ENCODE measurements at regions not wholly inside any gene's neighbourhood (a gene's known extent, or its start where the extent isn't known, plus 50 kb on each side); places are given as distances from the start of the nearest gene placed in this dataset.

DNA sequence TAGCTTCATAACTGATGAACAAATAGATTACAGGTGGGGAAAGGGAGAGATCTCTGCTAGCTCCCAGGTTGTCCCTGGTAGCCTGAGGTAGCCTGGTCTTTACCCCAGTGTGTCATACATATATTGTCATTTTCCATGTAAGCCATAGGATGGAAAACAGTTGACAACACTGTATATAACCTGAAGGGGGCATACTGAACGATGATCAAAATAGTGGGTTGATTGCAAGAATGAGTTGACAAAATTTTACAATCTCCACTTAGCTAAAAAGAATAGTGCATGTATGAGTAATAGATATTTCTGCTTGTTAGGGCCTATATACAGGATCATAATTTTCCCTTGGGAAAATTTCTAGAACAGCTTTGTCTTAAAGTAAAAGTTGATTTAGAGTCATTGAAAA is 304.1 kb upstream of the HAND2 start:
- Histone ChIP-seq H3K4me1 (no peaks in the 10 kb centered on the region), H3K36me3 (no peaks in the 10 kb centered on the region), H3K9me3 (no peaks in the 10 kb centered on the region), H3K4me3 (no peak overlapping the region), H3K27me3 (no peaks in the 10 kb centered on the region), H3K27ac (no peak overlapping the region)
- intact Hi-C loops (cut with DNase I), result no loop called here
- DNase-seq (no peak), ATAC-seq (no peak)
- TF ChIP-seq, protein P1, sequence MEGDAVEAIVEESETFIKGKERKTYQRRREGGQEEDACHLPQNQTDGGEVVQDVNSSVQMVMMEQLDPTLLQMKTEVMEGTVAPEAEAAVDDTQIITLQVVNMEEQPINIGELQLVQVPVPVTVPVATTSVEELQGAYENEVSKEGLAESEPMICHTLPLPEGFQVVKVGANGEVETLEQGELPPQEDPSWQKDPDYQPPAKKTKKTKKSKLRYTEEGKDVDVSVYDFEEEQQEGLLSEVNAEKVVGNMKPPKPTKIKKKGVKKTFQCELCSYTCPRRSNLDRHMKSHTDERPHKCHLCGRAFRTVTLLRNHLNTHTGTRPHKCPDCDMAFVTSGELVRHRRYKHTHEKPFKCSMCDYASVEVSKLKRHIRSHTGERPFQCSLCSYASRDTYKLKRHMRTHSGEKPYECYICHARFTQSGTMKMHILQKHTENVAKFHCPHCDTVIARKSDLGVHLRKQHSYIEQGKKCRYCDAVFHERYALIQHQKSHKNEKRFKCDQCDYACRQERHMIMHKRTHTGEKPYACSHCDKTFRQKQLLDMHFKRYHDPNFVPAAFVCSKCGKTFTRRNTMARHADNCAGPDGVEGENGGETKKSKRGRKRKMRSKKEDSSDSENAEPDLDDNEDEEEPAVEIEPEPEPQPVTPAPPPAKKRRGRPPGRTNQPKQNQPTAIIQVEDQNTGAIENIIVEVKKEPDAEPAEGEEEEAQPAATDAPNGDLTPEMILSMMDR (IDR thresholded peaks at IDR 0.05), result no peak

DNA sequence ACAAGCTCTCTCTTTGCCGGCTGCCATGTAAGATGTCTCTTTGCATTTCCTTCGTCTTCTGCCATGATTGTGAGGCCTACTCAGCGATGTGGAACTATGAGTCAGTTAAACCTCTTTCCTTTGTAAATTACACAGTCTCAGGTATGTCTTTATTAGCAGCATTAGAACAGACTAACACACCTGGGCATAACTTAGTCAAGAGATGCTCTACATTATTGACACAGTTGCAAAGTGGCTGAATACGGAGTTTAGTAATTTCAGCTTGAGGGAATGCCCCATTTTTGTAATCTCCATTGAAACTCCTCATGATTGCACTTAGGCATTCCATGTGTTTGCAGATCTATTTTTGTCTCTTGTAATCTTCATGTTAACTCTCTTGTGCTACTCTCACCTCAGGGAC is 299.5 kb upstream of the HAND2 start:
- H3K27me3 ChIP-seq, result no peaks in the 10 kb centered on the region
- no peaks in the 10 kb centered on the region for H3K36me3 ChIP-seq
- no peak overlapping the region for H3K27ac ChIP-seq
- no peaks in the 10 kb centered on the region for H3K9me3 ChIP-seq
- H3K4me1 ChIP-seq, result no peaks in the 10 kb centered on the region
- ATAC-seq (peak; percentile 97), DNase-seq (peak in 1 of 4 donors; percentile 5)
- TF ChIP-seq, protein P1 (IDR thresholded peaks at IDR 0.05), result no peak
- no peak overlapping the region for H3K4me3 ChIP-seq
- intact Hi-C loops (cut with DNase I), result no loop called here

DNA sequence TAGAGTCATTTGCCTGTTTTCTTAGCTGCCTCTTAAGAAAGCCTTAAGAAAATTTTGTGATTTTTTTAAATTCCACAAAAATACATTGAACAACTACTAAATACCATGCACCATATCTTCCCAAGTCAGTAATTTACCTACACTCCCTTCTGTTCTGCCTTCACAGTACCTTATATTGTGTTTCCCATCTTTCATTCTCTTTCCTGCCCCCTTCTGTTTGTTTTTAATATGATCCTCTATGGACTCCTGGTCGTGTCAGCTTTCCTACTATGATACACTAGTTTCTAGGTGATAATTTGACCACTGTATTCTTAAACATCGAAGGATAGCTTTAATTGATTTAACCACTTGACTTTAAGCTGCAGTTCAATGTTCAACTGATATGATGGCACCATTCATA is 297.7 kb upstream of the HAND2 start:
- TF ChIP-seq, protein P1 (IDR thresholded peaks at IDR 0.05), result no peak
- DNase-seq (no peak), ATAC-seq (no peak)
- no peaks in the 10 kb centered on the region for H3K9me3 ChIP-seq
- intact Hi-C loops (cut with DNase I), result no loop called here
- no peak overlapping the region for H3K27ac ChIP-seq
- no peaks in the 10 kb centered on the region for H3K36me3 ChIP-seq
- no peaks in the 10 kb centered on the region for H3K27me3 ChIP-seq
- no peaks in the 10 kb centered on the region for H3K4me1 ChIP-seq
- H3K4me3 ChIP-seq, result no peak overlapping the region

DNA sequence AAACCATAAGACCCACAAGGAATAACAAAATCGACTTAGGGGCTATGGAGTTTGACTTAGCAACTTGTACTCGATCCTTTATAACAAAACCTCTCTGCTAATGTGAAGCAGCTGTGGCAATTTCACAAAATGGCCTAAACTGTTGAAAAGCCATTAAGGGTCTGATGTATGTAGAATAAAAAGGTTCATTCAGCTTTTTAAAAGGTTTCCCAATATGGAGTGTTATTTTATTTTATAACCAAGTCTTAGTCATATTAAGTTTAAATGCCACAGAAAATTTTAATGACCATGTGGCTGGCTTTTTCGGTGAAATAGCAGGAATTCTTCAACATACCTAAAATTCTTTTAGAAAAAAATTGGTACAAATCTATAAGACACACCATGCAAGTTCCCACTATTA is 291.8 kb upstream of the HAND2 start:
- ATAC-seq (no peak), DNase-seq (no peak)
- no peak overlapping the region for H3K4me3 ChIP-seq
- no peaks in the 10 kb centered on the region for H3K27me3 ChIP-seq
- no peaks in the 10 kb centered on the region for H3K4me1 ChIP-seq
- no peaks in the 10 kb centered on the region for H3K36me3 ChIP-seq
- no peak overlapping the region for H3K27ac ChIP-seq
- TF ChIP-seq, protein P1 (IDR thresholded peaks at IDR 0.05), result no peak
- H3K9me3 ChIP-seq, result no peaks in the 10 kb centered on the region
- intact Hi-C loops (cut with DNase I), result no loop called here

DNA sequence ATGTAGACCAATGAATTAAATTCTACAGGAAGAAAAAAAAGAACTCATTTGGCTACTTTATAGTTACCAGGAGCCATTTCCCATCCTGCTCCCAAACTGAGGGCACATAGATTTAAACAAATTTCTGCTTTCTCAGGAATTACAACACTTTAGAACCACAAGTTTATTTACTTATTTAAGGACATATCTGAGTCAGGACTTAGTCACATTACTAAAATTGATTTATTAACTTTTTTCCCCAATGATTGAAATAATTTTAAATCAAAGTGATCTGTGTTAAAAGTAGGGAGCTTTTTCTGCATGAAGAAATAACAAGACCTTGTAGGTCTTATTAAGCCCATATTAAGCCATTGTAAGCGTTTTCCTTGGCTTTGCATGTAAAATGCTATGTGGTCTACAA is 291.0 kb upstream of the HAND2 start:
- H3K27ac ChIP-seq, result no peak overlapping the region
- H3K4me1 ChIP-seq, result no peaks in the 10 kb centered on the region
- H3K36me3 ChIP-seq, result no peaks in the 10 kb centered on the region
- no peak overlapping the region for H3K4me3 ChIP-seq
- intact Hi-C loops (cut with DNase I), result no loop called here
- TF ChIP-seq, protein P1 (IDR thresholded peaks at IDR 0.05), result no peak
- no peaks in the 10 kb centered on the region for H3K9me3 ChIP-seq
- DNase-seq (no peak), ATAC-seq (no peak)
- H3K27me3 ChIP-seq, result no peaks in the 10 kb centered on the region
